Neural progenitor cell (in vitro differentiated cells): ENCODE measurements at regions not wholly inside any gene's neighbourhood (a gene's known extent, or its start where the extent isn't known, plus 50 kb on each side); places are given as distances from the start of the nearest gene placed in this dataset.

Experiments used
- CTCF ChIP-seq: fragments of 200-600 bp; sonication (generic); IDR thresholded peaks from 2 replicates; pipeline ENCODE4 v1.5.1; 2017; ENCODE audit warnings: antibody characterized with exemption, mild to moderate bottlenecking
- EZH2 ChIP-seq: fragments of 200-600 bp; sonication (generic); IDR thresholded peaks from 2 replicates; pipeline ENCODE4 v1.6.1; 2017; ENCODE audit warnings: antibody characterized with exemption, mild to moderate bottlenecking, moderate library complexity
- EZH2phosphoT487 ChIP-seq: fragments of 200-600 bp; sonication (generic); IDR thresholded peaks from 2 replicates; pipeline ENCODE4 v1.6.1; 2017; ENCODE audit warnings: antibody characterized with exemption

- TF ChIP-seq CTCF, result no peak
- TF ChIP-seq EZH2phosphoT487, result no peak
- no peak for TF ChIP-seq EZH2
Observed at GRCh38 chr2:65486802-65487201, 54.4 kb upstream of the SPRED2 start.
